HFFc6 (cell line): ENCODE measurements at regions not wholly inside any gene's neighbourhood (a gene's known extent, or its start where the extent isn't known, plus 50 kb on each side); places are given as distances from the start of the nearest gene placed in this dataset.

Experiments used
- DNase-seq: peaks from one replicate; pipeline ENCODE4 v3.0.0-alpha.2; 2018
- H3K27ac Mint-ChIP-seq: 2 replicates; pipeline ENCODE4 v1.8.0; 2020; ENCODE audit warnings: mild to moderate bottlenecking, mixed read lengths
- H3K27me3 Mint-ChIP-seq: 2 replicates; pipeline ENCODE4 v1.8.0; 2021; ENCODE audit warnings: mild to moderate bottlenecking, moderate library complexity, mixed read lengths; ENCODE audit not compliant: insufficient read depth
- H3K36me3 Mint-ChIP-seq: 2 replicates; pipeline ENCODE4 v1.8.0; 2021; ENCODE audit warnings: low read depth, mixed read lengths
- H3K4me1 Mint-ChIP-seq: 2 replicates; pipeline ENCODE4 v1.8.0; 2020; ENCODE audit warnings: low read depth, mixed read lengths
- H3K4me3 Mint-ChIP-seq: 2 replicates; pipeline ENCODE4 v1.8.0; 2020; ENCODE audit warnings: mild to moderate bottlenecking, moderate library complexity, mixed read lengths
- H3K9me3 Mint-ChIP-seq: 2 replicates; pipeline ENCODE4 v1.8.0; 2020; ENCODE audit warnings: mild to moderate bottlenecking, mixed read lengths
- CTCF ChIP-seq: fragments of 200-600 bp; sonication (generic); IDR thresholded peaks from 2 replicates; pipeline ENCODE4 v1.5.0; 2021; ENCODE audit warnings: antibody characterized with exemption, mild to moderate bottlenecking

GRCh38 chr13:78940455-78941130, 281.6 kb upstream of the OBI1 start:
- no peak for TF ChIP-seq CTCF
- no peak overlapping the region for H3K27ac Mint-ChIP-seq
- no peaks in the 10 kb centered on the region for H3K36me3 Mint-ChIP-seq
- H3K4me3 Mint-ChIP-seq: no peak overlapping the region
- DNase-seq: no peak
- no peaks in the 10 kb centered on the region for H3K4me1 Mint-ChIP-seq
- H3K27me3 Mint-ChIP-seq: no peaks in the 10 kb centered on the region; the same call in 1 of the 2 replicates
- peaks cover 16% of the 10 kb centered on the region for H3K9me3 Mint-ChIP-seq

DNA sequence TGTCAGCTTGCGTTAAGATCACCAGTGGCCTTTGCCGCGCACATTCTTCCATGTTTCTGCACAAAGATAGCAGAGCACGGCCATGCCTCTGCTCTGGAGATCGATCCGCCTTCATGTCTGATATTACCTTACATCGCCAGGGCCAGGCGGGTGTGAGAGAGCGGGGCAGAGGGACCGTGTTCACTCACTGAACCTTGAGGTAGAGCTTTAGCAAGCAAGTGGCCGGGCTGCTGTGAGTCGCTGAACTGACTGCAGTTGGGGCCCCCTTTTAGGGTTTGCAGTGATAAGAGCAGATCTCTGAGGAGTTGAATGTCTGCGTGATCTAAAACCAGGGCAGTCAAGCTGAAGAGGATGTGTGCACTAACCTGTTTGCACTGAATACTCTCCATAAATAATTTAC, 275.4 kb upstream of the OBI1 start:
- no peak for DNase-seq
- H3K27me3 Mint-ChIP-seq: no peaks in the 10 kb centered on the region
- TF ChIP-seq CTCF: no peak
- H3K27ac Mint-ChIP-seq: no peak overlapping the region
- H3K4me1 Mint-ChIP-seq: no peaks in the 10 kb centered on the region
- H3K36me3 Mint-ChIP-seq: no peaks in the 10 kb centered on the region
- H3K9me3 Mint-ChIP-seq: peaks cover 31% of the 10 kb centered on the region
- no peak overlapping the region for H3K4me3 Mint-ChIP-seq

- no peak overlapping the region for H3K27ac Mint-ChIP-seq
- H3K27me3 Mint-ChIP-seq: no peaks in the 10 kb centered on the region; the same call in 1 of the 2 replicates
- no peaks in the 10 kb centered on the region for H3K4me1 Mint-ChIP-seq
- TF ChIP-seq CTCF: no peak
- H3K9me3 Mint-ChIP-seq: peaks cover 38% of the 10 kb centered on the region
- H3K36me3 Mint-ChIP-seq: no peaks in the 10 kb centered on the region
- H3K4me3 Mint-ChIP-seq: no peak overlapping the region
- no peak for DNase-seq
Observed at GRCh38 chr13:78915015-78915414, 256.1 kb upstream of the OBI1 start.

GRCh38 chr13:78913656-78914055, 254.7 kb upstream of the OBI1 start:
- Mint-ChIP-seq H3K4me1 (no peaks in the 10 kb centered on the region), H3K27ac (no peak overlapping the region), H3K36me3 (no peaks in the 10 kb centered on the region), H3K9me3 (peaks cover 47% of the 10 kb centered on the region), H3K27me3 (no peaks in the 10 kb centered on the region; the same call in 1 of the 2 replicates), H3K4me3 (no peak overlapping the region)
- DNase-seq: no peak
- no peak for TF ChIP-seq CTCF

DNA sequence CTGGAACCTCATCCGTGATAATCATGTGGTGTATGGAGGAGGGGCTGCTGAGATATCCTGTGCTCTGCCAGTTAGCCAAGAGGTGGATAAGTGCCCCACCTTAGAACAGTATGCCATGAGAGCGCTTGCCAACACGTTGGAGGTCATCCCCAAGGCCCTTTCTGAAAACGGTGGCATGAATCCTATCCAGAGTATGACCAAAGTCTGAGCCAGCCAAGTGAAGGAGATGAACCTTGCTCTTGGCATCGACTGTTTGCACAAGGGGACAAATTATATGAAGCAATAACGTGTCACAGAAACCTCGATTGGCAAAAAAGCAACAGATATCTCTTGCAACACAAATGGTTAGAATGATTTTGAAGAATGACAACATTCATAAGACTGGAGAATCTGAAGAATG, 251.2 kb upstream of the OBI1 start:
- Mint-ChIP-seq H3K4me1 (no peaks in the 10 kb centered on the region), H3K27ac (no peak overlapping the region), H3K27me3 (no peaks in the 10 kb centered on the region), H3K36me3 (no peaks in the 10 kb centered on the region), H3K4me3 (no peak overlapping the region), H3K9me3 (peaks cover 65% of the 10 kb centered on the region)
- TF ChIP-seq CTCF: no peak
- no peak for DNase-seq
